ENCODE measurements at regions not wholly inside any gene's neighbourhood (a gene's known extent, or its start where the extent isn't known, plus 50 kb on each side); places are given as distances from the start of the nearest gene placed in this dataset.

DNA sequence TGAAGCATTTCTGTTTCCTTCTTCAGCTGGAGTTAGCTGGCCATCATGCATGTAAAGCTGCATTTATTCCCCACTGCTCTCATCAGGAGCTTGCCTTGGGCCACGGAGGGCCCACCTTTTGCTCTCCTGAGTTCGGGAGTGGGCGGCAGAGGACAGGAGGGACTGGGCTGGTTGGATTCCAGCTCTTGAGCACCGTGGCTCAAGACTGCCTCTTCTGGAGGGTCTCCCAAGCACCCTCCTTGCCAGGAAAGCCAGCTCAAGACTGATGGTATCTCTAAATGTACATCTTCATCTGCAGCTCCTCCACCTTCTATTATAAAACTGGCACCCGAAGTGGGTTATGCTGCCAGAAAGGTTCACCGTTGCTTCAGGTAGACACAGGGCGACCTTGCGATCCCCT, 399.6 kb upstream of the IRX1 start:
- TF ChIP-seq, protein P1, sequence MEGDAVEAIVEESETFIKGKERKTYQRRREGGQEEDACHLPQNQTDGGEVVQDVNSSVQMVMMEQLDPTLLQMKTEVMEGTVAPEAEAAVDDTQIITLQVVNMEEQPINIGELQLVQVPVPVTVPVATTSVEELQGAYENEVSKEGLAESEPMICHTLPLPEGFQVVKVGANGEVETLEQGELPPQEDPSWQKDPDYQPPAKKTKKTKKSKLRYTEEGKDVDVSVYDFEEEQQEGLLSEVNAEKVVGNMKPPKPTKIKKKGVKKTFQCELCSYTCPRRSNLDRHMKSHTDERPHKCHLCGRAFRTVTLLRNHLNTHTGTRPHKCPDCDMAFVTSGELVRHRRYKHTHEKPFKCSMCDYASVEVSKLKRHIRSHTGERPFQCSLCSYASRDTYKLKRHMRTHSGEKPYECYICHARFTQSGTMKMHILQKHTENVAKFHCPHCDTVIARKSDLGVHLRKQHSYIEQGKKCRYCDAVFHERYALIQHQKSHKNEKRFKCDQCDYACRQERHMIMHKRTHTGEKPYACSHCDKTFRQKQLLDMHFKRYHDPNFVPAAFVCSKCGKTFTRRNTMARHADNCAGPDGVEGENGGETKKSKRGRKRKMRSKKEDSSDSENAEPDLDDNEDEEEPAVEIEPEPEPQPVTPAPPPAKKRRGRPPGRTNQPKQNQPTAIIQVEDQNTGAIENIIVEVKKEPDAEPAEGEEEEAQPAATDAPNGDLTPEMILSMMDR (IDR thresholded peaks at IDR 0.05; ENCODE audit: low read depth, low read length), result no peak
- DNase-seq (ENCODE audit: low read depth in 2 of 2), result no peak

DNA sequence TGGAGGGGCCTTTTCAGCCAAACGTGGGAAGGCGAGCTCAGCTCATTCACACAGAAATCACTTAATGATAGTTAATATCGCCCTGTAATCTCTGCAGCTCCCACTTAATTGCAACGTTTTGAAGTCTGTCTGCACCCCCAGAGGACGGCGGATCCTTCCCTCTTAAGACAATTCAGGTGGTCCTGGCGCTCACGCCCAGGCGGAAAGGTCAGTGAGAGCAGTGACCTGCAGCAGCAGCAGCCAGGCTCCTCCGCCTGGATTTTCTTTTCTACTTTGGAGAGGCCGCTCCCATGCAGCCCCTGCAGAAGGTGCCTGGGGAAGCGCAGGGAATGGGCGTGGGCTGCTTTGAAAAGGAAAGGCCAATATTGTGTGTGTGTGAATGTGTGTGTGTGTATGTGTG, 400.9 kb upstream of the IRX1 start:
- TF ChIP-seq, protein P1 (IDR thresholded peaks at IDR 0.05; ENCODE audit: low read depth, low read length), result no peak
- no peak overlapping the region for H3K4me3 ChIP-seq (replicated peaks in 1 of 2; ENCODE audit: low read depth in 2 of 2, low read length in 2 of 2)
- DNase-seq (ENCODE audit: low read depth in 2 of 2), result no peak

More for the DNA sequence above, 399.6 kb upstream of the IRX1 start:
- no peak overlapping the region for H3K4me3 ChIP-seq (replicated peaks in 1 of 2; ENCODE audit: low read depth in 2 of 2, low read length in 2 of 2)

DNA sequence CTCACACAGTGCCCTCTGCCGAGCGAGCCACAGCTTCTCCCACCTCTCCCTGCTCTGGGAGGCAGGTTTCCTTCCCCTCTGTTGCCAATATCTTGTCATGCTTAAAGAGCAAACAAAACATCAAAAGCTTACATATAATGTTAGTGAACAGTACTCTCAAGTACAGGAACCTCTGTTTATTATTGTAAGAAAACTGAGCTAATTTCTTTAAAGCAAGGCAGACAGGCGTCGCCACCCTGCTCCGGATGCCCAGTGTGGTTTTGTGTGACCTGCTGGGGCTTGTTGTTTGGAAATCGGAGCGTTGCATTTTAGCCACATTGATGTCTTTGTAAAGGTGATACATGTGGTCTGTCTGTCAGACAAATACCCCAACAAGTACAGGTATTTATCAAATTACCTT, 401.4 kb upstream of the IRX1 start:
- DNase-seq (ENCODE audit: low read depth in 2 of 2), result no peak
- TF ChIP-seq, protein P1 (IDR thresholded peaks at IDR 0.05; ENCODE audit: low read depth, low read length), result no peak
- H3K4me3 ChIP-seq (replicated peaks in 1 of 2; ENCODE audit: low read depth in 2 of 2, low read length in 2 of 2), result no peak overlapping the region

DNA sequence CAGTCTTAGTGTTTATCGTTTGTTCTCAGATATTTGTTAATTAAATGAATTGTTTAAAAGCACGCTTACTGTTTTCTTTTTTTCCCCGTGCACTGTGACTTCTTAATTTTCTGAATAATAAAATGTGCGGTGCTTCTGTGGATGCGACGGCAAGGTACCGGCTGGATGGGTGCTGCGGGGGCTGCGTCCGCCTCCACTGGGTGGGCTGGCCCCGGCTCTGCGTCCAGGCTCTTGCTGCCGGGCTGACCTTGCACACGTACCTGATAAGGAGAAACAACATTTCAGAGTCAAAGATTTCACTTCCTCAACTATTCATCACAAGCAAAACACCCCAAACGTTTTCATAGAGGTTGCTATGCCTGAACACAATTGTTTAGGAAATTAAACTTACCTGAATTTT, 404.0 kb upstream of the IRX1 start:
- TF ChIP-seq, protein P1 (IDR thresholded peaks at IDR 0.05; ENCODE audit: low read depth, low read length), result no peak
- no peak overlapping the region for H3K4me3 ChIP-seq (replicated peaks in 1 of 2; ENCODE audit: low read depth in 2 of 2, low read length in 2 of 2)
- no peak for DNase-seq (ENCODE audit: low read depth in 2 of 2)

DNA sequence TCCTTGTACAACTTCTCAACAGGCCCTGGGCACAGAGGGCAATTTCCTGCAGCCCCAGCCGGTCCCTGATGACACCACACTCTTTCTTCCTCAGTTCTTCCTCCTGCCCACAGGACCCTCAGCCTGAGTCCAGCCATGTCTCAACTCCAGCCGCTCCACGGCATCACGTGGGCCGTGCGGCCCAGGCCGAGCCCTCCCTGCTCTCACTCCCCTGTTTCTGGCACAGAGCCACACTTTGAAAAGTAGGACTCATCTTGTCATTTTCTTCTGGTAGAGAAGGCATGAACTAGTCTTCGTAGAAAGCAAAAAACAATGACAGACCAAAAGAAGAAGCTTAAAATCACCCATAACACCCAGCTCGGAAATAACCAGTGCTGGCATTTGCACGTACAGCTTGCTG, 404.7 kb upstream of the IRX1 start:
- DNase-seq (ENCODE audit: low read depth in 2 of 2), result no peak
- H3K4me3 ChIP-seq (replicated peaks in 1 of 2; ENCODE audit: low read depth in 2 of 2, low read length in 2 of 2), result no peak overlapping the region
- TF ChIP-seq, protein P1 (IDR thresholded peaks at IDR 0.05; ENCODE audit: low read depth, low read length), result no peak

DNA sequence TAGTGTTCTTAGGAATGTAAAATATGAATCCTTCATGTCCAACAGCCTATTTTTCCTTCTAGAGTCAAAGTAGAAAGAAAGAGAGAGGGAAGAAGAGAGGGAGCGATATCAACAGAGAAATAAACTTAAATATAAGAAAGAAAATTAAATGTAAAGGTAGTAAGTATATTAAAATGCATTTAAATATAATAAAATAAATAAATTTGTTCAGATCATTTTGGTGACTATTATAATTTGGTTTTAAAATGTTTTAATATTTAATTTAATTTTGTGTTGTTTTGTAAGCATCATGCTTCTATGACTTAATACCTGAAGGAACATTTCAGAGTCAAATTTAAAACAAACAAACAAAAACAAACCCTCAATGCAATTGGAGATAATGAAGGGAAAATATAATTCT, 405.2 kb upstream of the IRX1 start:
- no peak overlapping the region for H3K4me3 ChIP-seq (replicated peaks in 1 of 2; ENCODE audit: low read depth in 2 of 2, low read length in 2 of 2)
- DNase-seq (ENCODE audit: low read depth in 2 of 2), result no peak

More for the DNA sequence above, 405.2 kb upstream of the IRX1 start:
- TF ChIP-seq, protein P1 (IDR thresholded peaks at IDR 0.05; ENCODE audit: low read depth, low read length), result no peak

All from cardiac fibroblast (primary cell).